Glutamatergic neuron (in vitro differentiated cells): ENCODE measurements at regions not wholly inside any gene's neighbourhood (a gene's known extent, or its start where the extent isn't known, plus 50 kb on each side); places are given as distances from the start of the nearest gene placed in this dataset.

Experiments used
- DNase-seq: peaks from one replicate; pipeline ENCODE4 v3.0.0; 2022
- H3K27ac Mint-ChIP-seq: one replicate; pipeline ENCODE4 v1.8.0; 2020; ENCODE audit warnings: mild to moderate bottlenecking, mixed read lengths, inconsistent platforms; ENCODE audit not compliant: unreplicated experiment
- H3K27me3 Mint-ChIP-seq: one replicate; pipeline ENCODE4 v1.8.0; 2020; ENCODE audit warnings: mild to moderate bottlenecking, moderate library complexity, mixed read lengths, inconsistent platforms; ENCODE audit not compliant: unreplicated experiment
- H3K36me3 Mint-ChIP-seq: one replicate; pipeline ENCODE4 v1.8.0; 2020; ENCODE audit warnings: mild to moderate bottlenecking, mixed read lengths, inconsistent platforms; ENCODE audit not compliant: unreplicated experiment
- H3K4me1 Mint-ChIP-seq: one replicate; pipeline ENCODE4 v1.8.0; 2020; ENCODE audit warnings: mild to moderate bottlenecking, low read depth, mixed read lengths, inconsistent platforms; ENCODE audit not compliant: unreplicated experiment
- H3K4me3 Mint-ChIP-seq: one replicate; pipeline ENCODE4 v1.8.0; 2020; ENCODE audit warnings: mild to moderate bottlenecking, mixed read lengths, inconsistent platforms; ENCODE audit not compliant: unreplicated experiment
- H3K9me3 Mint-ChIP-seq: one replicate; pipeline ENCODE4 v1.8.0; 2020; ENCODE audit warnings: mild to moderate bottlenecking, moderate library complexity, mixed read lengths, inconsistent platforms; ENCODE audit not compliant: unreplicated experiment
- CTCF ChIP-seq: fragments of 200-600 bp; sonication (generic); IDR thresholded peaks from one replicate; pipeline ENCODE4 v1.5.0; 2021; ENCODE audit not compliant: partially characterized antibody, unreplicated experiment

- DNase-seq, result no peak
- Mint-ChIP-seq H3K27me3 (no peaks in the 10 kb centered on the region), H3K9me3 (no peaks in the 10 kb centered on the region), H3K27ac (peak overlapping the region; percentile 53), H3K4me3 (peak overlapping the region; percentile 26), H3K36me3 (no peaks in the 10 kb centered on the region), H3K4me1 (peaks cover 31% of the 10 kb centered on the region)
- TF ChIP-seq CTCF, result no peak
These were observed 168.8 kb upstream of the VRK2 start for GRCh38 chr2:57877811-57878170.

GRCh38 chr2:57878171-57878865, 168.3 kb upstream of the VRK2 start:
- H3K27me3 Mint-ChIP-seq, result no peaks in the 10 kb centered on the region
- H3K27ac Mint-ChIP-seq, result peak overlapping the region; percentile 53
- peak overlapping the region; percentile 18 for H3K4me3 Mint-ChIP-seq
- peaks cover 31% of the 10 kb centered on the region for H3K4me1 Mint-ChIP-seq
- peak; percentile 17 for DNase-seq
- H3K36me3 Mint-ChIP-seq, result no peaks in the 10 kb centered on the region
- no peaks in the 10 kb centered on the region for H3K9me3 Mint-ChIP-seq
- TF ChIP-seq CTCF, result no peak

GRCh38 chr2:57878866-57879210, 167.8 kb upstream of the VRK2 start:
- H3K9me3 Mint-ChIP-seq, result no peaks in the 10 kb centered on the region
- H3K27me3 Mint-ChIP-seq, result no peaks in the 10 kb centered on the region
- H3K27ac Mint-ChIP-seq, result peak overlapping the region; percentile 22
- H3K36me3 Mint-ChIP-seq, result no peaks in the 10 kb centered on the region
- DNase-seq, result no peak
- H3K4me1 Mint-ChIP-seq, result peaks cover 28% of the 10 kb centered on the region
- no peak overlapping the region for H3K4me3 Mint-ChIP-seq
- TF ChIP-seq CTCF, result no peak

GRCh38 chr2:57880446-57880845, 166.2 kb upstream of the VRK2 start:
- peaks cover 27% of the 10 kb centered on the region for H3K4me1 Mint-ChIP-seq
- TF ChIP-seq CTCF, result no peak
- no peak for DNase-seq
- no peaks in the 10 kb centered on the region for H3K36me3 Mint-ChIP-seq
- H3K4me3 Mint-ChIP-seq, result no peak overlapping the region
- H3K27me3 Mint-ChIP-seq, result no peaks in the 10 kb centered on the region
- H3K27ac Mint-ChIP-seq, result no peak overlapping the region
- H3K9me3 Mint-ChIP-seq, result no peaks in the 10 kb centered on the region

- DNase-seq, result no peak
- no peak overlapping the region for H3K27ac Mint-ChIP-seq
- no peak overlapping the region for H3K4me3 Mint-ChIP-seq
- H3K4me1 Mint-ChIP-seq, result peaks cover 24% of the 10 kb centered on the region
- TF ChIP-seq CTCF, result no peak
- H3K9me3 Mint-ChIP-seq, result no peaks in the 10 kb centered on the region
- H3K27me3 Mint-ChIP-seq, result no peaks in the 10 kb centered on the region
- H3K36me3 Mint-ChIP-seq, result no peaks in the 10 kb centered on the region
These were observed 165.6 kb upstream of the VRK2 start for GRCh38 chr2:57880967-57881366.
